ENCODE measurements at regions not wholly inside any gene's neighbourhood (a gene's known extent, or its start where the extent isn't known, plus 50 kb on each side); places are given as distances from the start of the nearest gene placed in this dataset.

DNA sequence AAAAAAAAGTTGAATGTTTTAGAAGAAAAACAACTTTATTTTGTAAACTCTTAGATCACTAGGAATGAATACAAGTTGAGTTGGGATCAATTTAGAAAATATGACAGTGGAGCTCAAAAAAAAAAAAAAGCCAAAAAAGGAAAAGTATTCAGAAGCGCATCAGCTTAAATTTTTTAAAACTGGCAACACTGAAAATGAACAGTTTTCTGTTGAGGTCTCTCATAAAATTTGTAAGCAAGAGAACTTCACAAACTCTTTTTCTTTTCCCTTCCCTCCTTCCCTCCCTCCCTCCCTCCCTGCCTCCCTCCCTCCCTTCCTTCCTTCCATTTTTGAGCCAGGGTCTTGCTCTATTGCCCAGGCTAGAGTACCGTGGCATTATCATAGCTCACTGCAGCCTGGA, 143.9 kb downstream of the B3GNT2 start:
- no peak for DNase-seq (ENCODE audit: low read depth, low spot score)
- TF ChIP-seq, protein P1, sequence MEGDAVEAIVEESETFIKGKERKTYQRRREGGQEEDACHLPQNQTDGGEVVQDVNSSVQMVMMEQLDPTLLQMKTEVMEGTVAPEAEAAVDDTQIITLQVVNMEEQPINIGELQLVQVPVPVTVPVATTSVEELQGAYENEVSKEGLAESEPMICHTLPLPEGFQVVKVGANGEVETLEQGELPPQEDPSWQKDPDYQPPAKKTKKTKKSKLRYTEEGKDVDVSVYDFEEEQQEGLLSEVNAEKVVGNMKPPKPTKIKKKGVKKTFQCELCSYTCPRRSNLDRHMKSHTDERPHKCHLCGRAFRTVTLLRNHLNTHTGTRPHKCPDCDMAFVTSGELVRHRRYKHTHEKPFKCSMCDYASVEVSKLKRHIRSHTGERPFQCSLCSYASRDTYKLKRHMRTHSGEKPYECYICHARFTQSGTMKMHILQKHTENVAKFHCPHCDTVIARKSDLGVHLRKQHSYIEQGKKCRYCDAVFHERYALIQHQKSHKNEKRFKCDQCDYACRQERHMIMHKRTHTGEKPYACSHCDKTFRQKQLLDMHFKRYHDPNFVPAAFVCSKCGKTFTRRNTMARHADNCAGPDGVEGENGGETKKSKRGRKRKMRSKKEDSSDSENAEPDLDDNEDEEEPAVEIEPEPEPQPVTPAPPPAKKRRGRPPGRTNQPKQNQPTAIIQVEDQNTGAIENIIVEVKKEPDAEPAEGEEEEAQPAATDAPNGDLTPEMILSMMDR (IDR thresholded peaks at IDR 0.05; ENCODE audit: insufficient read depth, low read length, missing control alignments) = no peak
- CTCF ChIA-PET = no interaction called here
- POLR2A ChIA-PET = no interaction called here
- no peak overlapping the region for H3K4me3 ChIP-seq (ENCODE audit: low read depth, low read length)

DNA sequence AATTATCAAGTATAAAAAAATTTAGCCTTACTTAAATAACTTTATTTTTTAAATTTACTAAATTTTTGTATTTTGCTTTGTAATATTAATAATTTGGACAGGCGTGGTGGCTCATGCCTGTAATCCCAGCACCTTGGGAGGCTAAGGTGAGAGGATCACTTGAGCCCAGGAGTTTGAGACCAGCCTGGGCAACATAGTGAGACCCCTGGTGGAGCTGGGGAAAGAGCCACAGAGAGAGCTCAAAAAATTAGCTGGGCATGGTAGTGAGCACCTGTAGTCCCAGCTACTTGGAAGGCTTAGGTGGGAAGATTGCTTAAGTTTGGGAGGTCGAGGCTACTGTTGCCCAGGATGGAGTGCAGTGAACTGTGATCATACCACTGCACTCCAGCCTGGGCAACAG, 143.5 kb downstream of the B3GNT2 start:
- CTCF ChIA-PET = no interaction called here
- H3K4me3 ChIP-seq (ENCODE audit: low read depth, low read length) = no peak overlapping the region
- TF ChIP-seq, protein P1 (IDR thresholded peaks at IDR 0.05; ENCODE audit: insufficient read depth, low read length, missing control alignments) = no peak
- POLR2A ChIA-PET = no interaction called here
- DNase-seq (ENCODE audit: low read depth, low spot score) = no peak

DNA sequence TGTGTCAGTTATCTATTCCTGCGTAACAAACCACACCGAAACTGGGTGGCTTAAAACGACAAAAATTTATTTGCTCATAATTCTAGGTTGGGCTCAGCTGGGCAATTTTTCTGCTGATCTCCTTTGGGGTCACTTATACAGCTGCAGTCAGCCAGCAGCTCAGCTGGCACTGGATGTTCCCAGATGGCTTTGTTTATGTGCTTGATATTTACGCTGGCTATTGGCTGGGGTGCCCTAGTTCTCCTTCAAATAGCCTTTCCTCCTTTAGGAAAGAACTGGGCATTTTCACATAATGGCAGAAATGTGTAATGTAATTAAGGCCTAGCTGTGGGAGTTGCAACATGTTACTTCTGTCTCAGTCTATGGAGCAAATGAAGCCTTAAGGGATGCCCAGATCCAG, 142.2 kb downstream of the B3GNT2 start:
- TF ChIP-seq, protein P1 (IDR thresholded peaks at IDR 0.05; ENCODE audit: insufficient read depth, low read length, missing control alignments) = no peak
- H3K4me3 ChIP-seq (ENCODE audit: low read depth, low read length) = no peak overlapping the region
- CTCF ChIA-PET = no interaction called here
- no peak for DNase-seq (ENCODE audit: low read depth, low spot score)
- POLR2A ChIA-PET = no interaction called here

DNA sequence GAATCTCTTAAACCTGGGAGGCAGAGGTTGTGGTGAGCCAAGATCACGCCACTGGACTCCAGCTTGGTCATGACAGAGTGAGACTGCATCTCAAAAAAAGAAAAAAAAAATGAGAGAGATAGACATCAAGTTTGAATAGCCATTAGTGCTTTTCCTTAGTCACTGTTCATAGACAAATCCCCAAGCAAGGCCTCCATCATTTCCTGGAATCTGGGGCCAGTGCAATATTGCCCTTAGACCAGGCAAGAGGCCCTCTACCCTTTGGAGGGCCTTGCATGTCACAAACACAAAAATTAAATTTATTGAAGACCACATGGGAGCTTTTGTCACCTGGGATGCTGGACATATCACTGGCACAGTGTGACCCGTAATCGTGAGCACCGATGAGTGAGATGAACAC, 141.5 kb downstream of the B3GNT2 start:
- DNase-seq (ENCODE audit: low read depth, low spot score) = no peak
- CTCF ChIA-PET = no interaction called here
- no peak overlapping the region for H3K4me3 ChIP-seq (ENCODE audit: low read depth, low read length)
- TF ChIP-seq, protein P1 (IDR thresholded peaks at IDR 0.05; ENCODE audit: insufficient read depth, low read length, missing control alignments) = no peak
- POLR2A ChIA-PET = no interaction called here

DNA sequence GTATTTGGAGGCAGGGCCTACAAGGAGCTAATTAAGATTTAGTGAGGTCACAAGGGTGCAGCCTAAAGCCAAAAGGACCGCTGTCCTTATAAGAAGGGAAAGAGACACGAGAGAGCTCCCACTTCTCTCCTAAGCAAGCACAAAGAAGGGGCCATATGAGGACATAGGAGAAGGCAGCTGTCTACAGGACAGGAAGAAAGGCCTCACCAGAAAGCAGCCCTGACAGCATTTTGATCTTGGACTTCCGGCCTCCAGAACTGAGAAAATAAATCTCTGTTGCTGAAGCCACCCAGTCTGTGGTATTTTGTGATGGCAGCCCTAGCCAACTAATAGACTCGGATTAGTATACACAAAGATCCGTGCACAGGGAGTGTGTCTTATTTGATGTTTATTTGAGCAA, 139.7 kb downstream of the B3GNT2 start:
- no peak overlapping the region for H3K4me3 ChIP-seq (ENCODE audit: low read depth, low read length)
- TF ChIP-seq, protein P1 (IDR thresholded peaks at IDR 0.05; ENCODE audit: insufficient read depth, low read length, missing control alignments) = no peak
- no peak for DNase-seq (ENCODE audit: low read depth, low spot score)
- CTCF ChIA-PET = no interaction called here
- POLR2A ChIA-PET = no interaction called here

DNA sequence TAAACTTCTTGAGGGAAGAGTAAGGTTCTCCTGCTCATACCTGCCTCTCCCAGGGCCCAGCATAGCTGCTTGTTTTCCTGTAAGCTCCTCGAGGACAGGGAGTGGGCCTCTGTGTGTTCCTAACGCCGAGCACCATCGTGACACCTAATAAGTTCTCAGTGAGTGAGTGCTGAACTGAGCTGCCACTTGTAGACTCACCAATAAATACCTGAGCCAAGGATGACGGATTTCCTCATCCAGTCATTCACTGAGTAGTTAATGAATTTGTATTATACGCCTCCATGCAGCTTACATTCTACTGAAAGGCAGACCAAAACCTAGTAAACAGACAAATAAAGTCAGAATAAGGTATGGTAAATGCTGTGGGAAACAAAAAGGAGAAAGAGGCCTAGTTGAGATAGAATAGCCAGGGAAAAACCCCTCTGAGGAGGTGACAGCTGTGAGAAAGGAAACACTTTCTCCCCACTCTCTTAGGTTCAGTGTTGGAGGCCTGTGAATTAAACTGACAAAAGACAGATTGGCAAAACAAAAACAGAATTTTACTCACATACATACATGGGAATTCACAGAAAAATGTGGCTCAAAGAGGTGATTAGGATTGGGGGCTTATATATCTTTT, 138.6 kb downstream of the B3GNT2 start:
- ChIA-PET CTCF (no interaction called here), POLR2A (no interaction called here)
- no peak overlapping the region for H3K4me3 ChIP-seq (ENCODE audit: low read depth, low read length)
- DNase-seq (ENCODE audit: low read depth, low spot score) = no peak
- TF ChIP-seq, protein P1 (IDR thresholded peaks at IDR 0.05; ENCODE audit: insufficient read depth, low read length, missing control alignments) = no peak

All from AG04449 (cell line).